Middle frontal gyrus (tissue), 1 donor: ENCODE measurements at regions not wholly inside any gene's neighbourhood (a gene's known extent, or its start where the extent isn't known, plus 50 kb on each side); places are given as distances from the start of the nearest gene placed in this dataset.

Experiments used
- DNase-seq: peaks from one replicate; pipeline ENCODE4 v3.0.0-alpha.2; 2015; ENCODE audit warnings: low spot score; ENCODE audit errors: extremely low spot score

GRCh38 chr5:21694567-21694966 is 1158.6 kb downstream of the CDH12 start:
- DNase-seq: no peak

- DNase-seq: no peak
Measured at GRCh38 chr5:21693591-21693990, 1159.6 kb downstream of the CDH12 start.

- no peak for DNase-seq
Measured at GRCh38 chr5:21689587-21689986, 1163.6 kb downstream of the CDH12 start.

- DNase-seq: no peak
Measured at GRCh38 chr5:21688655-21689054, 1164.5 kb downstream of the CDH12 start.

GRCh38 chr5:21687621-21688020 is 1165.5 kb downstream of the CDH12 start:
- no peak for DNase-seq

DNA sequence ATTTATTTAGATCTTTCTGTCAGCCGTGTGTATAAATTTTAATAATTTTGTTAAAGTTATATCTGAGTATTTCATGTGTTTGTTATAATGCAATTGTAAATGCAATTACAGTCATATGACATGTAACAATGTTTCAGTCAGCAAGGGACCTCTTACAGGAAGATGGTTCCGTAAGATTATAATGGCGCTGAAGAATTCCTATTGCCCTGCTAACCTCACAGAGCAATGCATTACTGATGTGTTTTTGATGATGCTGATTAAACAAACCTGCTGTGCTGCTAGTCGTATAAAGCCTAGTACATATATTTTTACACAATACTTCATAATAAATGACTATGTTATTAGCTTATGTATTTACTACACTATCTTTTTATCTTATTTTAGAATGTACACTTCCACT is 1166.4 kb downstream of the CDH12 start:
- DNase-seq: no peak

DNA sequence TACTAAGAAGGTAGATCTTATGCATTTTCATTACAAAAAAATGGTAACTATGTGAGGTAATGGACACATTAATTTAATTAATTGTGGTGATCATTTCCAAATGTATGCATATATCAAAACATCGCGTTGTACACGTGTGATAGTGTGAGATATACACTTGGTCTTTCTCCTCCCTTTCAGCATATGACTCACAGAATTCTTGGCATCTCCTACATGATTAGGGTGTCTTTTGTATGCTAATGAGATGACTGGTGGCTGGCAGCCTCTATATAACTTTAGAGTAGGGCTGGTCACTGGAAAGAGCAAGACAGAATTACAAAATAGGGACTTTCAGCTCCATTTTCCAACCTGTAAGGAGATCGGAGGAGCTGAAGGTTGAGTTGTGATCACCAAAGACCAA is 1167.6 kb downstream of the CDH12 start:
- DNase-seq: no peak

- DNase-seq: no peak
Measured at GRCh38 chr5:21684992-21685391, 1168.2 kb downstream of the CDH12 start.

- no peak for DNase-seq
Measured at GRCh38 chr5:21681911-21682310, 1171.2 kb downstream of the CDH12 start.

DNA sequence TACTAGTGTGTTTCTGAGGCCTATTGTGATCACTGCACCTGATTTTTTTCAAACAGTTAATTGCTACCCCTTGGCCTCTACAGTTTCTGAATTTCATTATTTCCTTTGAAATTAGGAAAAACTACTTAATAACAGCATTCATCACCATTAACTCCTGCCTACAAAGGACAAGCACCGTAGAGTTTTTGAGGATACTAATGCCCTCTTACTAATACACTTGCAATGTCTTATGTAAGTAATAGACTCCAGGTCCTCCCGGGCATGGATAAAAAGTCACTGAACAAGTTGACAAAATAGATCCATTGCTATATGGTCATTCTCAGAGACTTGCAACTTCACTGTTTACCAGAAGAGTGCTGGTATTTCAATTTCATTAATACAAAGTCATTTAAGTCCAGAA is 1172.5 kb downstream of the CDH12 start:
- no peak for DNase-seq

- no peak for DNase-seq
Measured at GRCh38 chr5:21680196-21680595, 1172.9 kb downstream of the CDH12 start.

DNA sequence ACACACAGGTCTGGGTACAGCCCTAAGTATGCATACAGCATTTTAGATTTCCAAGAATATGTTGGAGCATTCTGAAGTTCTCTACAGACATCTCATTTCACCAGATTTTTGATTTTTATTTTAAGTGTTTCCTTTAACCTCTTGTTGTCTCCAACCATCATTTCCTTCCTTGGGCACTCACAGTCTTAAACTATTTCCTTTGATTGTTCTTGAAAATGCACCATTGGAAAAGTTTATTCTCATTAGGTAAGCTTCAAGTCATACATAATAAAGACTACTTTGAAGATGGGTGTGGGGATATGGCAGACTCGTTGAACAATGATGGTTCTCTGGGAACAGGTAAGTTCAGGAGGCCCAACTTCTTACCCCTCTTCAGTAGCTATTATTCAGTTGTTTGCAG is 1174.6 kb downstream of the CDH12 start:
- DNase-seq: no peak

DNA sequence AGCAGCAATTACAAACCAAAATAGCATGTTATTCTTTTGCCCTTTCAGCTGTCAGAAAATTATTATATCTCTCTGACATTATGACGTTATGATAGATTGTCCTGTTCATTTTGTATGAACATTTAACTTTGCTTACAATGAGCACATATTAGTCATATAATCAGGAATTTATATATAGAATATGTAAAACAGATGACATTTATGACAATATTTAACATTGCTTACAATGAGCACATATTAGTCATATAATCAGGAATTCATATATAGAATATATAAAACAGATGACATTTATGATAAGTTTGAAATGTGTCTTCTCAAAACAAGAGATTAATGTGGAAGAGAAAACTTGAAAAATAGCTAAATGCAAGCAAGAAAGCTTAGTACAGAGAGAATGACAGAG is 1180.2 kb downstream of the CDH12 start:
- DNase-seq: no peak

- no peak for DNase-seq
Measured at GRCh38 chr5:21672360-21672759, 1180.8 kb downstream of the CDH12 start.

DNA sequence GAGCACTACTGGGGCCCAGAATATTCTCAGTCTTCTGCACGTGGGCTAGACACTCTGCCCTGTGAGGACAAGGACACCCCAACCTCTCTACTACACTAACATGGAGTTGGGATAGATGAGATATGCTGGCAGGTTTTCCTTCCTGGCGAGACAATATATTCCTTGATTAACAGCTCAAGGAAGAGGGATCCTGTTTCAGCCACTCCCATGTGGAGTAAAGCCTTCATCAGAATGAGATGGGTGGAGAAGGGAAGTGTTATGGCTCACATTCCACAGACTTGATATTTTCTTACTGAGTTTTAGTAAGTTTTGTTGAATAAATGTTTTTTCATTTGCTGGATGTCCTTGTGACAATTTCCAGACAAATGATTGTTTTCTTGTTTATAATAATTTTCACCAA is 1187.6 kb downstream of the CDH12 start:
- no peak for DNase-seq

DNA sequence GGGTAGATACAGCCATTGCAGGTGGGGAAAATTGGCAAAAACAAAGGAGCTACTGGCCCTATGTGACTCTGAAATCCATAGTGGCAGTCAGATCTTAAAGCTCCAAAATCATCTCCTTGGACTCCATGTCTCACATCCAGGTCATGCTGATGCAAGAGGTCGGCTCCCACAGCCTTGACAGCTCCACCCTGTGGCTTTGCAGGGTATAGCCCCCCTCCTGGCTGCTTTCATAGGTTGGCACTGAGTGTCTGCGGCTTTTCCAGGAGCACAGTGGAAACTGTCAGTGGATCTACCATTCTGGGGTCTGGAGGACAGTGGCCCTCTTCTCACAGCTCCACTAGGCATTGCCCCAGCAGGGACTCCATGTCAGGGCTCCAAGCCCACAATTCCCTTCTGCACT is 1190.1 kb downstream of the CDH12 start:
- no peak for DNase-seq

DNA sequence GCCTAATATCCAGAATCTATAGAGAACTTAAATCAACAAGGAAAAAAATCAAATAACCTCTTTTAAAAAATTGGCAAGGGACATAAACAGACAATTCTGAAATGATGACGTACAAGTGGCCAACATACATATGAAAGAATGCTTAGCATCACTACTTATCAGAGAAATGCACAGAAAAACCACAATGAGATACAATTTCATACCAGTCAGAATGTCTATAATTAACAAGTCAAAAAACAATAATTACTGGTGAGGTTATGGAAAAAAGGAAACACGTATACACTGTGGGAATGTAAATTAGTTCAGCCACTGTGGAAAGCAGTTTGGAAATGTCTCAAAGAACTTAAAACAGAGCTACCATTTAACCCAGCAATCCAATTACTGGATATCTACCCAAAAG is 1192.0 kb downstream of the CDH12 start:
- no peak for DNase-seq

GRCh38 chr5:21654556-21654955 is 1198.6 kb downstream of the CDH12 start:
- DNase-seq: no peak

- DNase-seq: no peak
Measured at GRCh38 chr5:21649969-21650368, 1203.2 kb downstream of the CDH12 start.

DNA sequence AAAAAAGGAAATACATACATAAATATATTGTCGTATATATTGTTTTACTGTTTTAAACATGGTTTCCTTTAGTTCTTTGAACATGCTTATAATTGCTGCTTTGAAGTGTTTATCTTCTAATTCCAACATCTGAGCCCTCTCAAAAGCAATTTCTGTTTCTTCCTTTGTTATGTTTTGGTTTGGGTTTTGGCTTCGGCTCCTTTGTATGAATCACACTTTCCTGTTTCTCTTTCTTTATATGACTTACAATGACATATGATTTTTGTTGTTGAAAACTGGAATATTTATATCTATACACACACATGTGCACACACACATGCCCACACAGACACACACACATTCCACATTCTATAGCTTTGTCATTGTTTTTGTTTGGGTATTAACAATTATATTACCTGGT is 1206.7 kb downstream of the CDH12 start:
- DNase-seq: no peak

DNA sequence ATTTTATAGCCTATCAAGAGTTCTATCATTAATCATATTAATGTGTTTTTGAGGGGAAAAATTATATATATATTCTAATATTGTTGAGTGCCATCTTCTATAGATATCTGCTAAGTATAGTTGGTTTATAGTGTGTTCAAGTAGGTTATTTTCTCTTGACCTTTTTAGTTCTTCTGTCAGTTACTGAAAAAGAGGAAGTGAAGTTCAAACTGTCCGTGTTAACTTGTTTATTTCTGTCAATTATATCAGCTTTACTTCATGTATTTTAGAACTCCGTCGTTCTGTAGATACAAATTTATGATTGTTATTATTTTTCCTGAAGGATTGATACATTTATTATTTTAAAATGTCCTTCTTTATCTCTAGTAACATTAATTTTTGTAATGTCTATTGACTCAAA is 1209.1 kb downstream of the CDH12 start:
- DNase-seq: no peak

DNA sequence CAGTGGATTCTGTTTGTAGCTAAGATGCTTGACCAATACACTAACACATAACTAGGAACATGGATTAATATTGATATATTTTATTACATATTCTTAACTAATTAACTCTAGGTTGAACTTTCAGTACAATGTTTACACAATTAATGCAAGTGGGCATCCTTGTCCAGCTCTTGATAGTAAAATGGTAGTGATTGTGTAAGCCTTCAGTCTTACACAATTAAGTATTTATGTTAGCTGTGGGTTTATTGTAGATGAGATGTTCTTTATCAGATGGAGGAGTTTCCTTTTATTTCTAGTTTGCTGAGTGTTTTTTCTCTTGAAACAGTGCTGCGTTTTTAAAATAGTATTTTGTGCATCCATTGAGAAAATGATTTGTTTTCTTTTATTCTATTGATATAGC is 1210.8 kb downstream of the CDH12 start:
- no peak for DNase-seq

GRCh38 chr5:21623831-21624230 is 1229.3 kb downstream of the CDH12 start:
- DNase-seq: no peak

GRCh38 chr5:21615195-21615765 is 1237.9 kb downstream of the CDH12 start:
- no peak for DNase-seq
